Upper lobe of left lung (tissue), 4 donors: ENCODE measurements at regions not wholly inside any gene's neighbourhood (a gene's known extent, or its start where the extent isn't known, plus 50 kb on each side); places are given as distances from the start of the nearest gene placed in this dataset.

ENCODE experiments used
- EP300 ChIP-seq, 4 donors: sonication (generic); formaldehyde crosslinking; IDR thresholded peaks; one replicate each; pipeline ENCODE4 v1.5.1; 2017; ENCODE audit warnings: antibody characterized with exemption in 4 of 4, control low read depth in 2 of 4
- POLR2A ChIP-seq, 4 donors: fragments of 450-650 bp; IDR thresholded peaks; one replicate each; pipeline ENCODE4 v1.5.1; 2016 to 2017; ENCODE audit warnings: antibody characterized with exemption in 4 of 4, mild to moderate bottlenecking in 2 of 4
- POLR2AphosphoS5 ChIP-seq, 2 donors: sonication (generic); formaldehyde crosslinking; IDR thresholded peaks; one replicate each; pipeline ENCODE4 v1.5.1; 2017; ENCODE audit warnings: antibody characterized with exemption in 2 of 2
- TF ChIP-seq, protein P1 (sequence below), 6 experiments: fragments of 450-650 bp in 4 of 6; fragments of 200-600 bp in 2 of 6; sonication (generic) in 2 of 6; IDR thresholded peaks; one replicate each; pipeline ENCODE4 v1.5.1; 2016 to 2019; ENCODE audit warnings: antibody characterized with exemption in 6 of 6

DNA sequence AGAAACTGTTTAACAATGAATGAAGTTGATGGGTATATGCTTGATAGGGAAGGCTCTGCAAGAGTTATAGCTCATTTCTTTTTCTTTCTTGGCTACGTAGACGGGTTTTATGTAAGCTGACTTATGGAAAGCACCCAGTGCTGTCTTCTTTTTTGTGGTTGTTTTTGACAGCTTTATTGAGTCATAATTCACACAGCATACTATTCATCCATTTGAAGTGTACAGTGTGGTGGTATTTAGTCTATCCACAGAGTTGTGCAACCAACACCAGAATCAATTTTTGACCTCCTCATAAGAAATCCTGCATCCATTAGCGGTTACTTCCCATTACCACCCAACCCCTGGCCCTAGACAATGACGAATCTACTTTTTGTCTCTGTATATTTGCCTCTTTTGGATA, 240.6 kb upstream of the KIAA1217 start:
- no peak for TF ChIP-seq POLR2A (IDR thresholded peaks at IDR 0.05)
- TF ChIP-seq POLR2AphosphoS5 (IDR thresholded peaks at IDR 0.05): no peak
- TF ChIP-seq, protein P1, sequence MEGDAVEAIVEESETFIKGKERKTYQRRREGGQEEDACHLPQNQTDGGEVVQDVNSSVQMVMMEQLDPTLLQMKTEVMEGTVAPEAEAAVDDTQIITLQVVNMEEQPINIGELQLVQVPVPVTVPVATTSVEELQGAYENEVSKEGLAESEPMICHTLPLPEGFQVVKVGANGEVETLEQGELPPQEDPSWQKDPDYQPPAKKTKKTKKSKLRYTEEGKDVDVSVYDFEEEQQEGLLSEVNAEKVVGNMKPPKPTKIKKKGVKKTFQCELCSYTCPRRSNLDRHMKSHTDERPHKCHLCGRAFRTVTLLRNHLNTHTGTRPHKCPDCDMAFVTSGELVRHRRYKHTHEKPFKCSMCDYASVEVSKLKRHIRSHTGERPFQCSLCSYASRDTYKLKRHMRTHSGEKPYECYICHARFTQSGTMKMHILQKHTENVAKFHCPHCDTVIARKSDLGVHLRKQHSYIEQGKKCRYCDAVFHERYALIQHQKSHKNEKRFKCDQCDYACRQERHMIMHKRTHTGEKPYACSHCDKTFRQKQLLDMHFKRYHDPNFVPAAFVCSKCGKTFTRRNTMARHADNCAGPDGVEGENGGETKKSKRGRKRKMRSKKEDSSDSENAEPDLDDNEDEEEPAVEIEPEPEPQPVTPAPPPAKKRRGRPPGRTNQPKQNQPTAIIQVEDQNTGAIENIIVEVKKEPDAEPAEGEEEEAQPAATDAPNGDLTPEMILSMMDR (IDR thresholded peaks at IDR 0.05): no peak
- TF ChIP-seq EP300 (IDR thresholded peaks at IDR 0.05): no peak
